ENCODE measurements at regions not wholly inside any gene's neighbourhood (a gene's known extent, or its start where the extent isn't known, plus 50 kb on each side); places are given as distances from the start of the nearest gene placed in this dataset.

GRCh38 chr4:125045311-125045710 lies 269.4 kb upstream of the FAT4 start:
- TF ChIP-seq YY1 (IDR thresholded peaks at IDR 0.05; ENCODE audit: insufficient read depth, insufficient read length) (no peak), SUZ12 (IDR thresholded peaks at IDR 0.05; ENCODE audit: extremely low read depth, insufficient read depth, insufficient read length) (no peak), ZNF274 (IDR thresholded peaks at IDR 0.05; ENCODE audit: low read depth, low read length) (no peak)

Measured in NT2/D1 (cell line).